ENCODE measurements at regions not wholly inside any gene's neighbourhood (a gene's known extent, or its start where the extent isn't known, plus 50 kb on each side); places are given as distances from the start of the nearest gene placed in this dataset.

DNA sequence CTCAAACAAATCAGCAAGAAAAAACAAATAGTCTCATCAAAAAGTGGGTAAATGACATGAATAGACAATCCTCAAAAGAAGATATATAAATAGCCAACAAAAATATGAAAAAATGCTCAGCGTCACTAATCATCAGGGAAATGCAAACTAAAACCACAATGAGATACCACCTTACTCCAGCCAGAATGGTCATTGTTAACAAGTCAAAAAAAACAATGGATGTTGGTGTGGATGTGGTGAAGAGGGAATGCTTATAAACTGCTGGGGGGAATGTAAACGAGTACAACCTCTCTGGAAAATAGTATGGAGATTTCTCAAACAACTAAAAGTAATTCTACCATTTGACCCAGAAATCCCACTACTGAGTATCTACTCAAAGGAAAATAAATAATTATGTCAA, 239.2 kb upstream of the RFC3 start:
- no peak for DNase-seq
- TF ChIP-seq, protein P1, sequence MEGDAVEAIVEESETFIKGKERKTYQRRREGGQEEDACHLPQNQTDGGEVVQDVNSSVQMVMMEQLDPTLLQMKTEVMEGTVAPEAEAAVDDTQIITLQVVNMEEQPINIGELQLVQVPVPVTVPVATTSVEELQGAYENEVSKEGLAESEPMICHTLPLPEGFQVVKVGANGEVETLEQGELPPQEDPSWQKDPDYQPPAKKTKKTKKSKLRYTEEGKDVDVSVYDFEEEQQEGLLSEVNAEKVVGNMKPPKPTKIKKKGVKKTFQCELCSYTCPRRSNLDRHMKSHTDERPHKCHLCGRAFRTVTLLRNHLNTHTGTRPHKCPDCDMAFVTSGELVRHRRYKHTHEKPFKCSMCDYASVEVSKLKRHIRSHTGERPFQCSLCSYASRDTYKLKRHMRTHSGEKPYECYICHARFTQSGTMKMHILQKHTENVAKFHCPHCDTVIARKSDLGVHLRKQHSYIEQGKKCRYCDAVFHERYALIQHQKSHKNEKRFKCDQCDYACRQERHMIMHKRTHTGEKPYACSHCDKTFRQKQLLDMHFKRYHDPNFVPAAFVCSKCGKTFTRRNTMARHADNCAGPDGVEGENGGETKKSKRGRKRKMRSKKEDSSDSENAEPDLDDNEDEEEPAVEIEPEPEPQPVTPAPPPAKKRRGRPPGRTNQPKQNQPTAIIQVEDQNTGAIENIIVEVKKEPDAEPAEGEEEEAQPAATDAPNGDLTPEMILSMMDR (IDR thresholded peaks at IDR 0.05): no peak
- H3K27me3 ChIP-seq: no peaks in the 10 kb centered on the region
- no peaks in the 10 kb centered on the region for H3K4me1 ChIP-seq
- intact Hi-C loops (cut with DNase I): no loop called here
- no peaks in the 10 kb centered on the region for H3K9me3 ChIP-seq
- no peak overlapping the region for H3K27ac ChIP-seq
- H3K9ac ChIP-seq (ENCODE audit: low read depth in 2 of 2, low read length in 2 of 2): no peak overlapping the region
- H3K36me3 ChIP-seq: no peaks in the 10 kb centered on the region
- no peak overlapping the region for H3K4me3 ChIP-seq

DNA sequence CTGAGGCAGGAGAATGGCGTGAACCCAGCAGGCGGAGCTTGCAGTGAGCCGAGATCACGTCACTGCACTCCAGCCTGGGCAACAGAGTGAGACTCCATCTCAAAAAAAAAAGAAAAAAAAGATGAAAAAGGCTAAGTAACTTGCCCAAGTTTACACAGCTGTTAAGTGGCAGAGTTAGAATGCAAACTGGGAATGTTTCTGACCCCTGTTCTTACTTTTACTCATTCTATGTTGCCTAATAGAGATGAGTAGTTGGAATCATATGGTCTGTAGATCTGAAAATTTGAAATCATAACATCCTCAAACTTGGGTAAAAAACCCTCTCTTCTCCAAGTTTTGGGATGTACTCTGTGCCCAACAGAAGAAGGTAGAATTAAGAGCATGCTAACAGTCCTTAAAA, 235.8 kb upstream of the RFC3 start:
- no peak overlapping the region for H3K27ac ChIP-seq
- intact Hi-C loops (cut with DNase I): no loop called here
- H3K27me3 ChIP-seq: no peaks in the 10 kb centered on the region

DNA sequence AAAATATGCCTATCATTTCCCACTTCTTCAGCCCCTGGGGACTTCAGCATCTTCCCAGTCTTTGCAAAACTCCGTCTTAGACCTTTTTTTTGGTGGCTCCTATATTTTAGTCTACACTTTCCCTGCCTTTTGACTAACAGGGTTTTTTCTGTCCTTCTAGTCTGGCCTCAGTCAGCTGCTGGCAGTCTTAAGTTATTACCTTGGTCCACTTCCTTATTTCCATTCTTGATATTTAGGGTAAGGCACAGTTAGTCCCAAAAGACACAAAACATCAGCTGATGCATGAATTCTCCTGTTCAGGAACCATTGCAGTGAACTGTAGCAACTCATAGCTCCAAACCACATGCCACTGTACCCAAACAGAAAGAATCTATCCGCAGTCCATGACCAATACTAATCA, 234.6 kb upstream of the RFC3 start:
- TF ChIP-seq, protein P1 (IDR thresholded peaks at IDR 0.05): no peak
- Histone ChIP-seq H3K27ac (no peak overlapping the region), H3K27me3 (no peaks in the 10 kb centered on the region), H3K36me3 (no peaks in the 10 kb centered on the region), H3K4me1 (no peaks in the 10 kb centered on the region), H3K9ac (ENCODE audit: low read depth in 2 of 2, low read length in 2 of 2) (no peak overlapping the region), H3K4me3 (no peak overlapping the region), H3K9me3 (no peaks in the 10 kb centered on the region)
- intact Hi-C loops (cut with DNase I): no loop called here
- no peak for DNase-seq

More for the DNA sequence above, 235.8 kb upstream of the RFC3 start:
- Histone ChIP-seq H3K9ac (ENCODE audit: low read depth in 2 of 2, low read length in 2 of 2) (no peak overlapping the region), H3K36me3 (no peaks in the 10 kb centered on the region), H3K4me3 (no peak overlapping the region), H3K9me3 (no peaks in the 10 kb centered on the region), H3K4me1 (no peaks in the 10 kb centered on the region)
- DNase-seq: no peak
- TF ChIP-seq, protein P1 (IDR thresholded peaks at IDR 0.05): no peak

DNA sequence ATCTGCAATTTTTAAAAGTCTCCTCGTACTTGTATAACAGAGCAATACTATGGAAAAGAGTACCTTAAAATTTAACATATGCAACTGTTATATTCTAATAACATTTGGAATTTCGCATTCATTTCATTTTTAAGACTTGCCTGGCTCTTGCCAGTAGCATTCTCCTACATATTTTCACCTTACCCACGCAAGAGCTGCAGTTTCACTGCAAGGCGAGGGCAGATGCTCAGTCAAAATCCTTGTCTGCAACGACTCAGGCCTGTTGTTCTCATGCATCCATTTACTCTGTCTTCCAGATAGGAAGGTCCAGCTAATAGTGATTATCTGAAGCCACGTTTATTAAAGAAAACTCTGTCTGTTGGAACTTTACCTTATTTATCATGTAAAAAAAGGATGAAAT, 227.0 kb upstream of the RFC3 start:
- Histone ChIP-seq H3K36me3 (no peaks in the 10 kb centered on the region), H3K27me3 (no peaks in the 10 kb centered on the region), H3K4me3 (no peak overlapping the region), H3K27ac (no peak overlapping the region), H3K9ac (ENCODE audit: low read depth in 2 of 2, low read length in 2 of 2) (no peak overlapping the region), H3K4me1 (no peaks in the 10 kb centered on the region), H3K9me3 (no peaks in the 10 kb centered on the region)
- TF ChIP-seq, protein P1 (IDR thresholded peaks at IDR 0.05): no peak
- DNase-seq: no peak
- intact Hi-C loops (cut with DNase I): no loop called here

DNA sequence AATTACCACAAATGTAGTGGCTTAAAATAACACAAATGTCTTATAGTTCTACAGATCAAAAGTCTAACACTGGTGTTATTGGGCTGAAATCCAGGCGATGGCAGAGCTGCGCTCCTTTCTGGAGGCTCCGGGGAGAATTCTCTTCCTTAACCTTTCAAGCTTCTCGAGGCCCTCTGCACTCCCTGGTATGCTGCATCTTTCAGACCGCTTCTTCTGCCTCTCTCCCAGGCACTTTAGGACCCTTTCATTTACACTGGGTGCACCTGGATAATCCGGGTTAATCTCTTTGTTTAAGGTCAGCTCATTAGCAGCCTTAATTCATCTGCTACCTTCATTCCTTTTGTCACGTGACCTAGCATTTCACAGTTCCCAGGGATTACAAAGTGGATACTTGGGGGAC, 211.3 kb upstream of the RFC3 start:
- H3K36me3 ChIP-seq: no peaks in the 10 kb centered on the region
- no peak overlapping the region for H3K4me3 ChIP-seq
- no peaks in the 10 kb centered on the region for H3K27me3 ChIP-seq
- no peak for DNase-seq
- intact Hi-C loops (cut with DNase I): no loop called here
- H3K4me1 ChIP-seq: no peaks in the 10 kb centered on the region
- H3K9me3 ChIP-seq: no peaks in the 10 kb centered on the region
- TF ChIP-seq, protein P1 (IDR thresholded peaks at IDR 0.05): no peak
- H3K9ac ChIP-seq (ENCODE audit: low read depth in 2 of 2, low read length in 2 of 2): no peak overlapping the region
- H3K27ac ChIP-seq: no peak overlapping the region
